ENCODE measurements at regions not wholly inside any gene's neighbourhood (a gene's known extent, or its start where the extent isn't known, plus 50 kb on each side); places are given as distances from the start of the nearest gene placed in this dataset.
"Not testable (repeated sequence)": the region's sequence is repeated elsewhere in the genome, so short reads cannot be mapped to it uniquely, and the experiment has no call there.

DNA sequence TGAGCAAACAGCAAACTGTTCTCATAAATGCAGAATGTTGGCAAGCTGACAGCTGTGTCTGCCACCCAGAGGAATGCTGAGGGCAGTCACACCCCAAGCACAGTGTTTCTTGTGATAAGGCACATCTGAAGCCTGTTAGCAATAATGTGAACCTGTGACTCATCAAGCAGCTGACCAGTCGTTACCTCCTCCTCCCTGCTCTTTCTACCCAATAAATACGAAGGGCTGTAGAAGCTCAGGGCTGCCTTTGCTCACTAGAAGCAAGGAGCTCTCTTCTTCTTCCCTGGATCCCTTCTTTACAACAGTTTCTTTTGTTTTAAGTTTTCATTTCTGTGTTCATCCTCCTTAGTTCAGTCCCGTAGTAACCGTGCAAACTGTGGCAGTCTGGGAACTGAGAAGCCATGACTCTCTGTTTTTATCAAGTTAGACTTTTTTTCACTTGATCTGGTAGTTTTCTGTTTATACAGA, 160.3 kb upstream of the ZNF184 start:
- DNase-seq (ENCODE audit: low read depth in 1 of 2, low spot score in 1 of 2), result not testable (repeated sequence)

DNA sequence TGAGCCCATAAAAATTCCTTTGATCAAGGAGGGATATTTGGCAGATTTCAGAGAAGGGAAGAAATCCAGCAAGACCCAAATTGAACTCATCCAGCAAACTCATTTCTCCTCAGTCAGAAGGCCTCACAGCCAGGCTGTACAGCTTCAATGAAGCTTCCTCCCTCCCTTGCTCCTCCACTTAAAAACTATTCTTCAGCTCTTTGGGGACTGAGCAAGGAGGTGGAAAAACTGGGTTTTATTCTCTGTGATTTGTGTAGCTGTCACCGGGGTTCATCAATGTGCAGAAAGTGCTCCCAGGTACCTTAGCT, 158.7 kb upstream of the ZNF184 start:
- no peak for DNase-seq (ENCODE audit: low read depth in 1 of 2, low spot score in 1 of 2)

DNA sequence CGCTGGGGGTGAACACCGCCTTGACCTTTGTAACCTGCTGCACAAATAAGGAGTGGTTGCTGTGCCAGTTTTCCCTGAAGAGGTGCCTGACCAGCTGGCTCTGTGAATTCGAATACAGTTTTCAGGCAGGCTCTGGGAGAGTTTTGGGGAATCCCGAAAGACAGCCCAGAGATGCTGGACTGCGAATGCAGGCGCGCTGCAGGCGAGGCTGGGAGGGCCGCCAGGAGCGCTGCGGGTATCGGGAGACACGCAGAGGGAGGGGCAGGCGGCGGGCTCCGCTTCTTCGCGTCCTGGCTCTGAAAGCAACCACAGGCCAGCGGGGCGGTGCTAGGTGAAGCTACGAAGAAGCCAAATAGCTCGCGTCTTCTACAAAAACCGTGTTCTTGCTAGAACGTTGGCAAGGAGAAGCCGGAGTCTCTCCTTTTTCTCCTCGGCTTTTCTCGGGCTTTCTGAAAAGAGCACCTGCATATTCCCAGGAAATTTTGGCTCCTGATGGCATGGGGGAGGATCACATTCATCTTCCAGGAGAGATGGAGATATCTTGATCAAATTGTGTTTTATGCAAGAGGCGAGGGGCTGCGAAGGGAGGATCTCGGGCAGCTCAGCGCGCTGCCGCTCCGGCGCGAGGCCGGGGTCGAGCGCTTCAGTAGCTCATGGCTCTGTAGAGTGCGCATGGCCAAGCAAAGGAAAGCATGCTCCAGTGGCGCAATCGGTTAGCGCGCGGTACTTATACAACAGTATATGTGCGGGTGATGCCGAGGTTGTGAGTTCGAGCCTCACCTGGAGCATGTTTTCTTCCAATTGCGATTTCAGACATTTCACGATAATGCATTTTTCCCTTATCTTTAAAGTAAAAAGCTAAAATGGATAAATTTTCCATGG, 158.1 kb upstream of the ZNF184 start:
- DNase-seq (ENCODE audit: low read depth in 1 of 2, low spot score in 1 of 2), result peak; percentile 13 to 62

DNA sequence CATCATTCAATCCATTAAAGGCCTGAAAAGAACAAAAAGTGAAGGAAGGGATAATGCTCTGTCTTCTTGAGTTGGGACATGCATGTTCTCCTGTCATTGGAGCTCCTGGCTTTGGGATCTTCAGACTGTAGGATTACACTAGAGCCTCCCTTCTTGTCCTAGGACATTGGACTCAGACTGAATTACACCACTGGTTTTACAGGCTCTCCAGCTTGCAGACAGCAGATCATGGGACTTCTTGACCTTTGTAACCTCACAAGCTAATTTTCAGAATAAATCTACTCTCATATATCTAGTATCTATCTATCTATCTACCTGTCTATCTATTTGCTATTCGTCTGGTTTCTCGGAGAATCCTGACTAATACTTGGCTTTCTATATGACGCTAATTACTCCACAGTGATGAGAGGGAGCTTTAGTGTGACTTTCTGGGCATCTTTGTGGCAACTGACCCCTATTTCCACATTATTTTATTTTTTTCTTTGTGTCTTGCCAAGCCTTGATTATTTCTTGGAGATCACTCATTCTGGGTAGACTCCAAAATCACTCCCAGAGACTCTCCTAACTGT, 151.9 kb upstream of the ZNF184 start:
- DNase-seq (ENCODE audit: low read depth in 1 of 2, low spot score in 1 of 2), result no peak

- no peak for DNase-seq (ENCODE audit: low read depth in 1 of 2, low spot score in 1 of 2)
Measured at GRCh38 chr6:27623103-27623502, 150.2 kb upstream of the ZNF184 start.

DNA sequence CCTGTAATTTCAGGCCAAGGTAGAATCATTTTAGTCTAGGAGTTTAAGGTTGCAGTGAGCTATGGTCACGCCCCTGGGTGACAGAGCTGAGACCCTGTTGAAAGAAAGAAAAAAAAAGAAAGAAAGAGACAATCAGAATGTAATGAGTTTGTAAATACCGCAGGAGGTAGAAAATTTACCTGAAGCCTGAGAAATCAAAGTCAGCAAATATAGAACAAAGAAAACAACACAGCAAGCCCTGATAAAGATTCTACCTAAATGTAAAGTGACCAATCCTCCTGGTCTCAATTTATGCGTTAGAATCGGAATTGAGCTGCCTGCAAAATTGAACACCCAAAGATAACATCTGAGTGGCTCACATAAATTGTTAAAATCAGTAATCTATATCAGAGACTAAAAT, 146.5 kb upstream of the ZNF184 start:
- DNase-seq (ENCODE audit: low read depth in 1 of 2, low spot score in 1 of 2), result no peak

DNA sequence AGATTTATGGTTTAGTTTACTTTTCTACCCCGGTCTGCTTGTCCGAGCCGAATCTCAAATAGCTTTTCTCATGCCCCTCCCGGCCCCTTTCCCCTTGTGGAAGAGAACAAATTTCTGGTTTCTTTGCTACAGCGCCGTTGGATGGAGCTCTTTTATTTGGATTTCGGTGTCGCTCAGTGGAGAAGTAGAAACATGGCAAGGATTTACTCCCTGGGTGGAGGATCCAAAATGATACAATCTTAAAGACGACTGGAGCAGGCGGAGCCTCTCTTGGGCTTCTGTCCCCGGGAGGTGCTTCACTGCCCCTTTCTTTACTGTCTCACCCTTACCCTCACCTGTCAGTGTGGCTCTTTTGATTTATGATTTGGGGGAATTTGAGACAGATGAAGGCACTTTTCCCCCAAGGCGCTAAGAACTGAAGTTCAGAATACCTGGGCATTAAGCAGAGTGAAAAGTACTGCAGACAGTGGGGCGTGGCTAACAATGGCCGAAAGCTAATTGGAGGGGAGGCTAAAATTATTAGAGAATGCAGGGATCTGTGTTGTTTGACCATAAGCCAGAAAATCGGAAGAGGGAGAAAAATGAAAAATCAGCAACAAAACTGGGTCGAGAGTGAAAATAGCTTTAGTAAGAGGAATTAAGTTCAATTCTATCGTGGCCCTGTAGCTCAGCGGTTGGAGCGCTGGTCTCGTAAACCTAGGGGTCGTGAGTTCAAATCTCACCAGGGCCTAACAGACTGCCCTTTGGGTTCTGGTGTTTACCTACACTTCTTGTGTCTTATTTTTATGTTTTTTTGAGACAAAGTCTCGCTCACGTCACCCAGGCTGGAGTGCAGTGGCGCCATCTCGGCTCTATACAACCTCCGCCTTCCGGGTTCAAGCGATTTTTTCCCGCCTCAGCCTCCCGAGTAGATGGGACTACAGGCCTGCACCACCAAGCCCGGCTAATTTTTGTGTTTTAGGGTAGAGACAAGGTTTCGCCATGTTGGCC, 145.1 kb upstream of the ZNF184 start:
- no peak for DNase-seq (ENCODE audit: low read depth in 1 of 2, low spot score in 1 of 2)

DNA sequence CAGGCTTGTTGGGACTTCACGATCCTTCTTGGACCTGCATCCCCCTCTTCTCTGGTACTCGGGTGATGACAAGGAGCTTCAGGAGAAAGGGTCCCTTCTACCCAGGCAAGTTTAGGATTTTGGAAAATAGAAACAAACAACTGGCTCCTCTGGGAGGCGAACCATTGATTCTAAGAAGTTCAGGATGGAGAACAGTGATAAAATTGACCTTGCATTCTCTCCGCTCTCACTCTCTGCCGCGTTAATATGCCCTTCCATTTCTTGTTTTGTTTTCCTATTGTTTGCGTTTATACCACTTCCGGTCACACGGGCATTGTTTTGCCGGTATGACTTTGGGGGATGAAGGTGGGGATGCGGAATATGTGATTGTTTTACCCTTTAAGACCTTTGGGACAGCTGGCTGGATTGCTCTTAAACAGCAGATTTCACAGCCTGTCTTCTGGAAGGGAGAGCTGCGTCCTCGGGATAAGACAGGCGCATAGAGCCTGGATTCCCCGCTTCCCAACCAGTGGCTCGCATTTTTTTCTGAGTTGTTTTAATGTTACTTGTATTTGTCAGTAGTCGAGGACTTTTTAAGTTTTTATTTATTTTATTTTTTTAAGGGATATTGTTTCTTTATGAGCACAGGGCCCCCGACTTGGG, 144.3 kb upstream of the ZNF184 start:
- DNase-seq (ENCODE audit: low read depth in 1 of 2, low spot score in 1 of 2), result no peak

GRCh38 chr6:27616328-27617045, 143.6 kb upstream of the ZNF184 start:
- no peak for DNase-seq (ENCODE audit: low read depth in 1 of 2, low spot score in 1 of 2)

DNA sequence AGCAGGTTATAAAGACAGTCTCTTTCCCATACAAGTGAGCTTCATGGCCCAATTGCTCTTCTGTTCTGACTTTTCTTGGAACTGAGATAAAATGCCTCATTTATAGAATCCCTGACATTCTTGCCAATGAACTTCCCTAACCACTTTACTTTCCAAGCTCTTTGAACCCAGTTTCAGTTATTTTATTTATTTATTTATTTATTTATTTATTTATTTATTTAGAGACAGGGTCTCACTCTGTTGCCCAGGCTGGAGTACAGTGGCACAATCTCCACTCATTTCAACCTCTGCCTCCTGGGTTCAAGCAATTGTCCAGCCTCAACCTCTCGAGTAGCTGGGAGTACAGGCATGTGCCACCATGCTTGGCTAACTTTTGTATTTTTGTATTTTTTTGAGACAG, 138.5 kb upstream of the ZNF184 start:
- DNase-seq (ENCODE audit: low read depth in 1 of 2, low spot score in 1 of 2), result no peak

GRCh38 chr6:27608916-27609883, 136.3 kb upstream of the ZNF184 start:
- DNase-seq (ENCODE audit: low read depth in 1 of 2, low spot score in 1 of 2), result no peak

- no peak for DNase-seq (ENCODE audit: low read depth in 1 of 2, low spot score in 1 of 2)
Measured at GRCh38 chr6:27605401-27606342, 132.8 kb upstream of the ZNF184 start.

DNA sequence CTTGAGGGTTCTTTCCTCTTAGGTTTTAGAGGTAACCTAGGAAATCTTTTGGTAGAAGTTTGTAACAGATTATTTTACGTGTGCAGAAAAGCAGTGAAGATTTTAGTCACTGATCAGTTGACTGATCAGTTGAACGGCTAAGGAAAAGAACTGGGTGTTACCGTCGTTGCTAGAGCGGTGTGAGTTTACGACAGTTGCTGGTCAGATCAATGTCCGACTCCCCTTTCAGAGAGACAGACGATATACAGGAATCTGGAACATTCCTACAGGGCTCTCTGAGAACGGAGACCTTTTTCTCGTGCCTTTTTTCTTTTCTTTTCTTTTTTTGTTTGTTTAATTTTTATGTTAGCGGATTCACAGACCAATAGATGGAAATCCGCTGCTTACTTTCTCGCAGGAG, 132.1 kb upstream of the ZNF184 start:
- DNase-seq (ENCODE audit: low read depth in 1 of 2, low spot score in 1 of 2), result no peak

DNA sequence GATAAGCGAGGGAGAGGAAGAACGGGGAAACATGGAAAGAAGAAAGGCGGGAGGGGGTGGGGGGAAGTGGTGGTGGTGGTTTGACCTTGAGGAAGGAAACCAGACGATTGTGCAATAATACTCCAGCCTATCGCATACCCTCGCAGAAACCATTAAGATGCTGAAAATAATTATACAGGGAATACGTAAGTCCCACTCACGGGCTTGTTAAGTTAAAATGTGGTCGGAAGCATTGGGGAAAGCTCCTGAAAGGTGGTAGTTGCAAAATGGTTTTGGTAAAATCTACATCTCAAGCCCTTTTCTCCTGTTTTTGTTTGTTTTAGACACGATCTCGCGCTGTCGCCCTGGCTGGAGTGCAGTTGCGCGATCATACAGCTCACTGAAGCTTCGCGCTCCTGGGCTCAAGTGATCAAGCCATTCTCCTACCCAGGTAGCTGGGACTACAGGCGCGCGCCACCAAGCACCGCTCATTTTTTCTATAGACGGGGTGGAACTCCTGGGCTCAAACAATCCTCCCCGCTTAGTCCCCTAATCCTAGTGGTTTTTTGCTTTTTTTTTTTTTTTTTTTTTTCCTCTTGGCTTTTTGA, 128.9 kb upstream of the ZNF184 start:
- no peak for DNase-seq (ENCODE audit: low read depth in 1 of 2, low spot score in 1 of 2)

- DNase-seq (ENCODE audit: low read depth in 1 of 2, low spot score in 1 of 2), result no peak
Measured at GRCh38 chr6:27599859-27600532, 127.1 kb upstream of the ZNF184 start.

DNA sequence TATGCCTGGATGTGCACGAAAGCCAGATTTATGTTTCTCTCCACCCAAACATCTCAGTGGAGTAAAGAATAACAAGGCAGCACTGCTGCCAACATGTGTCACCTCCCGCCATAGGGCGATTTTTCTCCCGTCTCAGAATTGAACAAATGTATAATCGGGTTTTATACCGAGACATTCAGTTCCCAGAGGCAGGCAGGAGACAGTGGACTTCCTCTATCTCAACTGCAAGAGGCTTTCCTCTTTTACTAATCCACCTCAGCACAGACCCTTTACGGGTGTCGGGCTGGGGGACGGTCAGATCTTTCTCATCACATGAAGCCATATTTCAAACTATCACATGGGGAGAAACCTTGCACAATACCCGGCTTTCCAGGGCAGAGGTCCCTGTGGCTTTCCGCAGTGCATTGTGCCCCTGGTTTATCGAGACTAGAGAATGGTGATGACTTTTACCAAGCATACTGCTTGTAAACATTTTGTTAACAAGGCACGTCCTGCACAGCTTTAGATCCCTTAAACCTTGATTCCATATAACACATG, 124.2 kb upstream of the ZNF184 start:
- not testable (repeated sequence) for DNase-seq (ENCODE audit: low read depth in 1 of 2, low spot score in 1 of 2)

- no peak for DNase-seq (ENCODE audit: low read depth in 1 of 2, low spot score in 1 of 2)
Measured at GRCh38 chr6:27593861-27594260, 121.0 kb upstream of the ZNF184 start.
